Retina (tissue), 1 donor: ENCODE measurements at regions not wholly inside any gene's neighbourhood (a gene's known extent, or its start where the extent isn't known, plus 50 kb on each side); places are given as distances from the start of the nearest gene placed in this dataset.

Source experiments
- DNase-seq: peaks from one replicate; pipeline ENCODE4 v3.0.0-alpha.2; 2016

- no peak for DNase-seq
Observed at GRCh38 chr18:79628416-79629248, 51.0 kb upstream of the CTDP1 start.

- no peak for DNase-seq
Observed at GRCh38 chr18:79629249-79629558, 50.4 kb upstream of the CTDP1 start.

GRCh38 chr18:79629606-79630005, 50.0 kb upstream of the CTDP1 start:
- no peak for DNase-seq
